ENCODE measurements at regions not wholly inside any gene's neighbourhood (a gene's known extent, or its start where the extent isn't known, plus 50 kb on each side); places are given as distances from the start of the nearest gene placed in this dataset.

DNA sequence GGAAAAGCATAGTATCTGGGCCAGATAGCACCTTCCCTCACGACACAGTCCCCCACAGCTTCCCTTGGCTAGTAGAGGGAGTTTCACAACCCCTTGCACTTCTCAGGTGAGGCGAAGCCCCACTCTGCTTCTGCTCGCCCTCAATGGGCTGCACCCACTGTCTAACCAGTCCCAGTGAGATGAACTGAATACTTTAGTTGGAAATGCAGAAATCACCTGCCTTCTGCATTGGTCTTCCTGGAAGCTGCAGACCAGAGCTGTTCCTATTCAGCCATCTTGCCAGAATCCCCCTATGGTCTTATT lies 243.2 kb upstream of the FAM78B start:
- no peak for TF ChIP-seq EZH2 (IDR thresholded peaks at IDR 0.05; ENCODE audit: insufficient read depth, poor library complexity, severe bottlenecking)
- TF ChIP-seq EZH2phosphoT487 (IDR thresholded peaks at IDR 0.05; ENCODE audit: insufficient read depth, low read depth) = no peak

All from GM23248 (cell line).